Kidney glomerular epithelial cell (primary cell): ENCODE measurements at regions not wholly inside any gene's neighbourhood (a gene's known extent, or its start where the extent isn't known, plus 50 kb on each side); places are given as distances from the start of the nearest gene placed in this dataset.

Experiments
- DNase-seq: peaks from one replicate; lab custom pipeline; 2025; lab: John Stamatoyannopoulos, UW

DNA sequence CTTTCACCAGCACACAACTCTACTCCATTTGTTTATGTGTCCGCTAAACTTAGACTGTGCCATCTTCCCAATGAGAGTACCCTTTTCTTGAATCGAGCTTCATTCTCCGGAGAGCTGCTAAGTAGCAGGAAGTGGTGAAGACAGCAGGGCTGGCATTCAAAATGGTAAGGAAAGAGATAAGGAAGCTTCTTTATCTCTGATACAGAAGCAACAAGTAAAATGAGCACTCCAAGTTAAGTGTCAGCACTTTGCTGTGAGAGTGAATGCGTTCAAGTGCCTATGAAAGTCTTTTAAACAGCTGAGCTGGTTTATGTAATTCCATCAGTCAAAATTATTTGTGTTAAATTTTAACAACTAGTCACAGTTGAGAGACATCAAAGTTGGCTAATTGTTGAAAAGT is 386.8 kb upstream of the PTPRD start:
- no peak for DNase-seq

DNA sequence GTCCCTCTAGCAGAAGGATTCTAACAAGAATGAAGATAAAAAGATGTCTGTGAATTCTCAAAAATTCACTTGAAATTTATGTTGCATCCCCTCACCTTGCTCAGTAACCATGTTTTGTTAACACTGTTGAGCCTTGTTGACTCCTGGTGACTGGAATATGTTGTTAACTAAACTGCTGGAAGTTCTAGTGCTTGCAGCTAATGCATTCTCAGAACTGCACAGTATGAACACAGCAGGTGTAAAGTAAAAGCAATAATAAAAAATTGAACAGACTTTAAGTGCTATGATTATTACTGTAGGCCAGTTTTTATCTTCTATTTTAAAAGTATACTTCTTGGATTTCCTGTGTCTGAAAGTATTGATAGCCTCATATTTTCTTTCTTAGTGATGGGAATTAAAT is 388.7 kb upstream of the PTPRD start:
- DNase-seq, result no peak

DNA sequence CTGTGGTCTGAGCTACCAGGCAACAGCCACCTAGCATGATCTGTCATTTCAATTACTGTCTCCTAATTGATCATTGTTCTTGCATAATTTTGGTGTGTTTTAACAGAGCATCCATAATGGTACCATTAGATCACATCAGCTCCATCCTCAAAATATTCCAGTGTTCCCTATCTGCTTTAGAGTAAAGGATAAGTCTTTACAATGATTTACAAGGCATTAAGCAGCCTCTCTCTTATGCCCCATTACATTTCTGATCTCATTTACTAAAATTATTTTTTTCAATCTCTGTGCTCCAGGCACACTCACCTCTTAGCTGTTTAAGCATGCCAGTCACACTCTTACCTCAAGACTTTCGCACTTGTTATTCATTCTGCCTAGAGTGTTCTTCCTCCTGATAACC is 389.9 kb upstream of the PTPRD start:
- DNase-seq, result no peak

DNA sequence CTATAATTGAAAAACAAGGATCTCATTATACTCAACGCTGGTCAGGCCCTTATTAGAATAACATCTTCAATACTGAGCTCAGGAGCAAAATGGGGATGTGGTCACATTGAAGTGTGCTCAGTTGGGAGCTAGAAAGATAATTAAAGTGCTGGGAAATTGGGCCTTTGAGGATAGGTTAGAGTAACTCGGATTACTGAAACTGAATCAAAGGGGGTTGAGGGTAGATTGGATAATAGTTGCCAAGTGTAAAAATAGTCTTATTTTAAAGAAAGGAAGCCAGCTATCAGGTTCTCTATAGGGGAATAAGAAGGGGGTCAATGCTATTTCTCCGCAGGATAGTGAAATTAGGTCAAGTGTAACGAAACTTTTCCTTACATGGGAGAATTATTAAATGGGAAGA is 391.0 kb upstream of the PTPRD start:
- DNase-seq, result no peak

DNA sequence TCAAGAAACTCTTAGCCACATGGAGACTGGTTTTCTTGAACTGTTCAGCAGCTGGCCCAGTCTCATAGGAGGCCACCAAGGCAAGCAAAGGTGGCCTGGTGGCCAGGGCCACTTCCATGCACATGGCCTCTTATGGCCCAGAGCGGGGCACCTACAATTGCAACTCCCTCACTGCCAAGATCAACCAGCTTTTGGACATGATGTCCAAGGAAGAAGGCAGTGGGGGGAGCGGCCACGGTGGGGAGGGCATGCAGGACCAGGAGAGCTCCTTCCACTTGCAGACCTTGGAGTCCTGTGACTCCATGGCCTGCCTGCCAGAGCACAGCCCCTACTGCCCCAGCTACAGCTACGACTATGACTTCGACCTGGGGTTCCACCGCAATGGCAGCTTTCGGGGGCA is 398.9 kb upstream of the PTPRD start:
- DNase-seq, result no peak

DNA sequence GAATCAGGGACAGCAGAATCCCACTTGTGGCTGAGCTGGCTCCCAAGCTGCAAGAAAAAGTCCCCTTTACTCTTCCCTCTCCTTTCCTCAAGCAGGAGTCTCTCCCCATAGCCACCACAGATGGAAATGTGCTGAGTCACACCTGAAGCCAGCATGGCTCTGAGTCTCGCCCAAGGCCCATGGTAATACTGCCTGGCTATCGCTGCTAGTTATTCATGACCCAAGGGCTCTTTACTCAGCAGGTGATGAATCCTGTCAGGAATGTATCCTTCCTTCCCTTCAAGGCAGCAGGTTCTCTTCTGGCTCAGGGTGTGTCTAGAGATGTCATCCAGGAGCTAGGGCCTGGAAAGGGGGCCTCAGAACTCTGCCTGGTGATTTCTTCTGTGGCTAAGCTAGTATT is 403.3 kb upstream of the PTPRD start:
- no peak for DNase-seq

DNA sequence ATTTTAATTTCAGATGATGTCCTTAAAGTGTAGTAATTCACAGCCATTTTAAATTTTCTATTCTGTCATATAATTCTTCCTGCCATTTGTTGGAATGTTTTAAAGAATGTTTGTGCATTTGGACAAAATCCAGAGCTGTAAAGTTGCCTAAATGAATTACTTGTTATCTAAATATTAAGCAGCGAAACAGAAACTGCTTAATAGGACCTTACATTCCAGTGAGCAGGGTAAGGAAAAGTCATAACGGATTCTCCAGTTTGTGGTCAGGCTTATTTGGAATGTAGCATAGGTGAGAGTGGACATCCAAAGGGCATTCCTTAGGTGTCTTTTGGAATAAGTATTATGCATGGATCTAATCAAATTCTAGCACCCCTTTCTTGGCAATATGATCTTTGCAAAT is 410.4 kb upstream of the PTPRD start:
- no peak for DNase-seq

DNA sequence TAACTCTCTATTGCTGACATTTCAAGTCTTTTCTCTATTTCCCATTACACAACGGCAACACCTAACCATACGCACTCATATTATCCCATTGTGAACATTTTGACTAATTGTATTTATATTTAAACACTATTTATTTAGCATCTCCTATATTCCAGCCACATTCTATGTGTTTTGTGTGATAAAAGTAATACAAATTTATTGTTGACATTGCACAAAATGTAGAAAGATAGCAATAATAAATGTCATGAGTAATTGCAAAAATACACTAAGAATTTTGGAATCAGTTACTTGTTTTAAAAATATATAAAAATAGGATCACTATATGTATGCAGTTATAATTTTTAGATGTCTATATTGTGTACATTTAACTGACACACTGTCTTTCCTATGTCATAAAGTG is 413.0 kb upstream of the PTPRD start:
- no peak for DNase-seq

DNA sequence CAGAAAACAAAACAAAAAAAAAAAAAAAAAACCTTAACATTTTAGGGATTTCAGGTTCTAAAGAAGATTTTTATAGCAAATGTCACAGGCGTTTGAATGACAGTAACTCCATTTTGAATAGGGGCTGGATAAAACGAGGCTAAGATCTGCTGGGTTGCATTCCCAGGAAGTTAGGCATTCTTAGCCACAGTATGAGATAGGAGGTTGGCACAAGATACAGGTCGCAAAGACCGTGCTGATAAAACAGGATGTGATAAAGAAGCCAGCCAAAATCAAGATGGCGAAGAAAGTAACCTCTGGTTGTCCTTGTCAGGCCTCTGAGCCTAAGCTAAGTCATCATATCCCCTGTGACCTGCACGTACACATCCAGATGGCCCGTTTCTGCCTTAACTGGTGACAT is 425.6 kb upstream of the PTPRD start:
- no peak for DNase-seq

DNA sequence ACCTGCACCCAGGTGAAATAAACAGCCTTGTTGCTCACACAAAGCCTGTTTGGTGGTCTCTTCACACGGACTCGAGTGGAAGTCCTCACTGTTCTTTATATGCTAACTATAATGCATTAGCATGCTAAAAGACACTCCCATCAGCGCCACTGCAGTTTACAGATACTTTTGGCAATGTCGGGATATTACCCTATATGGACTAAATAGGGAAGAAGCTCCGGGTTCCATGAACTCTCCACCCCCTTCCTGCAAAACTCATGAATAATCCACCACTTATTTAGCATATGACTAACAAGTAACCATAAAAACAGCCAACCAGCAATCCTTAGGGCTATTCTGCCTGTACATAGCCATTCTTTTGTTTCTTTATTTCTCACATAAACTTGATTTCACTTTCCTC is 426.2 kb upstream of the PTPRD start:
- DNase-seq, result no peak

DNA sequence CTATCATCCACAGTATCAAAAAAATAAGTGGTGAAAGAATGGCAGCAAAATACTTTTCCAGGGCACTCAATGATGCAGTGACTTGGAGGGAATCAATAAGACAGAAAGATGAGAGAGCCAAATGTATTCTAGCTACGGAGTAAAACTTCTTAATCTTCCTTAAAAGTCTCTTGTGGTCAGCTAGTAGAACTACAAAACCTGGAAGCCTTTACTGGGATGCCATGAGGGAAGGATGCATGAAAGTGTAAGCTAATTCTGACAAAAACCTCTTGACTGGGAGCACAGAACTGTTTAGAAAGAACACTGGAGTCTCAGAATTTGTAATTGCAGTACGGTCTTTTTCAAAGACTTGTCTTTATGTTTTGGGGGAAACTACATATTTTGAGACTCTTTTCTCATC is 432.8 kb upstream of the PTPRD start:
- DNase-seq, result no peak

DNA sequence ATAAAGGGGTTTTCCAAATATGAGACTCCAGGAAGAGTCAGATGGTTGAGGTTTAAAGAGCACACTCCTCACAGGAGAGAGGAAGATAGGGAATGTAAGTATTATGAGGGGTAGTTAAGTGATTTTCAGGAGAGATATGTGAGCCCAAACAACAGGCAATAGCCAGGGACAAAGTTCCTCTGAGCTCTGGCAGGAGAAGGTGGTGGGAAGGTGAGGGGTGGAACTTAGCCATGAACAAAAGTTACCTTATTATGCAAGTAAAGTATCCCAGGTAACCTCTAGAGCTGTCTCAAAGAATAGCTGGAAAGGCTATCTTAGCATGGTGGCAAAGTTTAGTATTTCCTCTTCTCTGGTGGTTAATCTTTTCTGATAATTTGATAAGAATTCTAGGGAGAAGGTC is 450.5 kb upstream of the PTPRD start:
- no peak for DNase-seq

DNA sequence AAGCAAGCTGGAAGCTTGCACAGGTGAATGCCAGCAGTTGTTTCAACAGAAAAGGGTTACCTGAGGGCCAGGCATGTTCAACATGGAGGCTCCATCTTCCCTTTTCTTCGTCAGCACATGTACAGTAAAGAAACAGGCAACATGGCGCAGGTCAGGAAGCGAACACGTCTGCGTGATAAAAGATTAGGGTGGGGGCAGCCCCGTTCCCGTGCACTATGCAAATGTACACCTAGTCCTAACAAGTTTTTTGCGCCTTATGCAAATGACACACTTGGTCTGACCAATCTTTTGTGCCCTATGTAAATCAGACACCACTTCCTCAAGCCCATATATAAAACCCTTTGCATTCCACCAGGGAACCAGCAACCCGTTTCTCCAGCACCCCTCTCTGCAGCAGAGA is 452.1 kb upstream of the PTPRD start:
- DNase-seq, result no peak

DNA sequence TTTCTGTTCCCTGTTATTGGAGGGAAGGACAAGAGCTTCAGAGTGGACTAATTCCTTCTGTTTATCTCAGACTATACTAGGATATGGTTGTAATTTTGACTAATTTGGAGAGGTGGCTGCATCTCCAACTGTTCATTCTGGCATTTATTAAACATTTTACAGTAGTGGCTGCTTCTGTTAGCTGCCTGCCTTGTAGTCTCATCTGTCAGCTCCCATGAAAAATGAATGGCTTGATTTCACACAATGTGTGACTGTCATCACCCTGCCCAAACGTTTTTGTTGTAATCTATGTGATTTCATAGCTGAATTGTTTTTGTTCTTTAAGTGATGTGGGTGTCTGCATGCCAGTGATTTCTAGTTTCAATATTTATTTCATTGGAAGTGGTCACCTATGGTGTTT is 459.4 kb upstream of the PTPRD start:
- no peak for DNase-seq

DNA sequence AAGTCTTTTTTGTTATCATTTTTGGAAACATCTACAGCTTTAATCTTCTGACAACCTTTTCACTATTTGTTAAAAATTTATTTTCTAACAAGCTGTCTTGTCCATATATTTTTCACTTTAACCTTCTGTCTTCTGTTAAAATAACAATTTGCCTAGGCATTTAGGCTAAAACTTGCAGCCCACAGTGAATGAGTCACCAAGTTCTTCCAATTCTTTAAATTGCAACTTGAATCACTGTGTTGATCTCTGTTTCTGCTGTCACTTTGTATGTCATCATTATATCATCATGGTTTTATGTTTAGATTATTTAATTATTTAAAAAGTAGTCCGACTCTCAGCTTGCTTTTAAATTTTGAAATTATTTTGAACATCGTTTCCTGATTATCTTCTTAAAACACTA is 473.8 kb upstream of the PTPRD start:
- DNase-seq, result peak; percentile 28

DNA sequence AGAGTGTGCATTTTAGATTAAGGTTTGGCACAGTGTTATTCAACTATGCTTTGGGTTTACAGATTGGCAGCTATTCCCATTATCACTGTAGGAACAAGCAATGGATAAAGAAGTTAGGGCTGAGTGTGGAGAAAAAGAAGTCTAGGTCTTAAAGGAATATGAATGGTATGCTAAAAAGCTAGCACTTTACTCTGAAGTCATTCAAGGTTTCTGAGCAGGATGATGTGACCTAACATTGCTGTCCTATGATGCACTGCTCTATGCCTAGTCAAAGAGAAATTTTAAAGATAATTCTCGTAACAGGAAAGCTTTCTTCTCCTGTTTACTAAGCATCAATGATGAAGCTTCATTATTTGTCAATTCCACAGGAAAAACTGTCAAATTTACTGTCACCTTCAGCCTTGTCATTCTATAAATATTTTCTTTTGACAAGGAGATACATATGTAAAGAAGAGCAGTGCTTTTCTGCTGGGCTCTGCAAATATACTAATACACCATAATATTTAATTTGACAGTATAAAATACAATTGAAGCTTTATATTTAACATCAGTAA is 476.1 kb upstream of the PTPRD start:
- DNase-seq, result no peak

DNA sequence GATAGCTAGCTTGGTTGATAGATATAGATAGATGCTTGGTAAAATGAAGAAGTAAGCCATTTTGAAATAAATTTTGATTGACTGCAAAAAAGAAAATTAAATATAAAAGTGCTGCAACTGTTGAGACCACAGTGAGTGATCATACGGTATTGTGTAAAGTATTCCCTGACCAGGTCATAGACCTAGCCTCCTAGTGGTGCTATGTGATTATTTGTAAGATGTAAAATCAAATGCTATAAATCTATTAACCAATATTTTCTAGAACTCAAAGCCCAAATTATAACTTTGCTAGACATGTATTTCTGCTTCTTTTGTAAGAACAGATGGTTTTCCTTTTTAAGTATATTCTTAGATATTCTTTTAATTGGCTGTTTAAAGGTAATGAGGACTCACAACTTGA is 480.2 kb upstream of the PTPRD start:
- DNase-seq, result no peak

DNA sequence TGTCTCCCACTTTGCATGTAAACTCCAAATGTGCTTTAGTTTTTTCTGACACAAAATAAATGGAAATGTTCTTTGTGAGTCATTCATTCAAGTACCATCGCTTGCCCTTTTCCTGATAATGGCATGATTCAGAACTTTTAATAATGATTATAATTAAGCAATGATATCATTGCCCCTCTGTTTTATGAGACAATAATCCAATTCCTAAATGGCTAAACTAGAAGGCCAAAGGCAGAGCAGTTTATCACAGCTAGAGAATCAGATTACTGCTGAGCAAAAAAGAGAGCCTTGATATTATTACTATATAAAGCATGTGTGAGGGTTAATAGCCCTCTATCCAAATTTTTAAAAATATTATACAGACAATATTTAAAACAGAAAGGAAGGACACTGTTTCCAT is 484.2 kb upstream of the PTPRD start:
- no peak for DNase-seq

DNA sequence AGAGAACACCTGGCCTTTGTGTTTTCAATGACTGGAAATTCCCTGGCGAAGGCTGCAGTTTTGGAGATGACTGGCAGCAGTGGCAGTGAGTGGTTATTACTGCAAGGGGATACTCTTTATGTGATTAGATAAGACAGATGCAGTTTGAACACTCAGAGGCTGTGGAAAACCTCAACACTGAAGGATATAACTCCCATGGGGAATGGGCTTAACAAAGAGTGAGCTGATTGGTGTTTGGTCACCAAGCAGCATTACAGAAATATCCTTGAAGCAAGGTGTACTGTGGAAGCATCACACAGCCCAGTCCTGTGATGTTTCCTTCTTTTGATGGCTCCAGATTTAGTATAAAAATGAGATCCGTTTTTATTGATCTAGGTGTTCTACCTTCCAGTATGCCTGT is 490.7 kb upstream of the PTPRD start:
- DNase-seq, result no peak

DNA sequence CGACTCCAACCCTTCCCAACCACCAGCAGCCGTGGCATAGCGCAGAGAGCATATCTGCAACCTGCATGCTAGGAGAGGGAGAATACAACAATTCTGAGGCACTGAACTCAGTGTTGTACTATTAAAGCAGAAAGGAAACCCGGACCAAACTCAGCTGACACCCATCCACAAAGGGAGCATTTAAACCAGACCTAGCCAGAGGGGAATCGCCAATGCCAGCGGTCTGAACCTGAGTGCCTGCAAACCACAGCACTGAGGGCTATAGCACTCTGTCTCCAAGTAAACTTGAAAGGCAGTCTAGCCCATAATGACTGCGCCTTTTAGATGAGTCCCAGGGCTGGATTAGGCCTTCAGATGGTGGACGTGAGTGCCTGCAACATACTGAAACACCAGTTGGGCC is 494.4 kb upstream of the PTPRD start:
- no peak for DNase-seq

DNA sequence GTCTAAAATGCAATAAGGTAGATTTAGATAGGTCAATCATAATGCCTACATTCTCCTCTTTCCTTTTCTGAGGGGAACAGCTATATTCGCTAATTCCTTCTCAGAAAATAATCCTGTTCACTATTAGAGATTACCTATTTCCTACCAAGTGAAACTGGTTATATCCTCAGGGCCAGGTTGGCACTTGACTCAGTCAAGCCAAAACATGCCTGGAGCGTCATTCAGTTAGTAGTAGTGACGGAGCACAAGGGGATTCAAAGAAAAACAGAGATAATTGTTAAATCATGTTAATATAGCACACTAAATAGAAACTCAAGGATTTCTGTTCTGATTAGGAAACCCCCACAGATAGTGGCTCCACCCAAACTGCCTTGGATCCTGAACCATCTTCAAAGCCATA is 515.4 kb upstream of the PTPRD start:
- DNase-seq, result no peak

DNA sequence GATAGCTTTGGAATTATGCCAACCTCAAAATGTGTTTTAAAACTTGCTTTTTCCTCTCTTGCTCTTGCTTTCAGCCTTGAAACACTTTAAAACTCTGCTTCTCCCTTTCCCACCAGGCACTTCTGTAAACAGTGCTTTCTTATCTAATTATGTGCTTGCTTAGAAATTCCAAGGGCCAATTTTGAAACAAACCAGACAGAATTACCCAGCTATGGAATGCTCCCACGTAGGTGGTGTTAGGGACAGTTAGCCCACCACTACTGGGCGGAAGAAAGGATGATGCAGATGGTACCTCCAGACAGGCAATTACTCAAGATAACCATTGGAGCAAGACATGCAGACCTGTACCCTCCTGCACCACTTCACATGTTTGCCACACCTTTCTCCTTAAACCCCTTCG is 523.0 kb upstream of the PTPRD start:
- DNase-seq, result no peak

DNA sequence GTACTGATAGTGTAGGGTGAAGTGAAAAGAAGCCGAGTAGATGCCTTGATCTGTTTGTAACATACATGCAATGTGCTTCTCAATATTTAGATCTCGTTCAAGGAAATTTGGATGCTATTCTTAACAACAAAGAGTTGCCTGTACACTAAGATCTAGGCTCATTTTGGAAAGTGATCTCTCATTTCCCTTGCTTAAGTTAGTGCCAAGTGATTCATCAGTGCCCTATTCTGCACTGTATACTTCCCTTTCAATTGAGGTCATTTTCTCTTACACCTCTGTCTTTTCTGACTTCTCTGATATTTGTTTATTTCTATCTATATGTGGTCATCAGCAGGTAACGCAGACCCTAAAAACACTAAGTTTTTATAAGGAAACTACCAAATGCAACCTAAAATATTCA is 528.6 kb upstream of the PTPRD start:
- DNase-seq, result no peak

DNA sequence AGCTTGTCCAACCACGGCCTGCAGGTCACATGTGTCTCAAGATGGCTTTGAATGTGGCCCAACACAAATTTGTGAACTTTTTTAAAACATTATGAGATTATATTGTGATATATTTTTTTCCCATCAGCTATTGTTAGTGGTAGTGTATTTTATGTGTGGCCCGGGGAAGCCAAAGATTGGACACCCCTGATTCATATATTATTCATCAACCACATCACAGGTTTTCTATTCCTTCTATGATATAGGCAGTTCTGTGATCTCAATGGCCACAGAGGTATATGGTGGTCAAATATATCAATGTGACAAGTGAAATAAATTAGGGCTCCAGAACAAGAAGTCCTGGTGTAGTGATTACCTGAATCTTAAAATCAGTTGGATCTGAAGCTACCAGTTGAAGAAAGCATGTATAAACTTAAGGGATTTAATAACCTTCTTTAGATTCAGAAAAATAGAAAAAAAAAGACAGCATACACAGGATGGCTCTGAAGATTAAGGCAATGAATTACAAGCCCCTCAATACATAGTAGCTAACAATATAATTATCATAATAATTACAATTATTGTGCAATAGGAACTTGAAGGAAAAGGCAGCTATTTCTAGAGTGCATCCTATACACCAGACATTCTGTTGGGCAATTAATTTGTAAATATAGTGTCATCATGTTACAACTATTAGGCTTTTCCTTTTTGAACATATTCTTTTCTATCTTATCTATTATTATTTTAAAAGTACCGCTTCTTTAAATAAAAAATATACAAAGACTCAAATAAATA is 530.4 kb upstream of the PTPRD start:
- DNase-seq, result no peak
